Esophagus muscularis mucosa (tissue), 2 donors: ENCODE measurements at regions not wholly inside any gene's neighbourhood (a gene's known extent, or its start where the extent isn't known, plus 50 kb on each side); places are given as distances from the start of the nearest gene placed in this dataset.

Experiments used
- EP300 ChIP-seq: sonication (generic); formaldehyde crosslinking; IDR thresholded peaks from one replicate; pipeline ENCODE4 v1.6.1; 2017; ENCODE audit warnings: antibody characterized with exemption
- POLR2A ChIP-seq: fragments of 450-650 bp; IDR thresholded peaks from one replicate; pipeline ENCODE4 v1.6.1; 2017; ENCODE audit warnings: antibody characterized with exemption, moderate library complexity, mild to moderate bottlenecking, low read depth

- no peak for TF ChIP-seq POLR2A
- TF ChIP-seq EP300 = no peak
Observed at GRCh38 chr22:47600281-47600680, 837.8 kb downstream of the TBC1D22A start.
